OCI-LY1 (cell line): ENCODE measurements at regions not wholly inside any gene's neighbourhood (a gene's known extent, or its start where the extent isn't known, plus 50 kb on each side); places are given as distances from the start of the nearest gene placed in this dataset.

Source experiments
- H2AFZ ChIP-seq: fragments of 200-600 bp; sonication (generic), shearing (Covaris generic); 2 replicates; pipeline ENCODE4 v1.6.0; 2014; ENCODE audit warnings: antibody characterized with exemption, mild to moderate bottlenecking, low read length
- H3F3A ChIP-seq: fragments of 200-600 bp; sonication (generic), shearing (Covaris generic); 2 replicates; pipeline ENCODE4 v1.6.0; 2014; ENCODE audit warnings: mild to moderate bottlenecking, antibody characterized with exemption, low read length, moderate library complexity; ENCODE audit not compliant: insufficient read depth
- H3K27ac ChIP-seq: fragments of 200-600 bp; sonication (generic); 2 replicates; pipeline ENCODE4 v1.5.1; 2014; ENCODE audit warnings: low read length, mixed run types, mild to moderate bottlenecking, low read depth; ENCODE audit not compliant: poor library complexity, severe bottlenecking
- H3K27me3 ChIP-seq: fragments of 200-600 bp; sonication (generic); 2 replicates; pipeline ENCODE4 v1.6.0; 2014; ENCODE audit warnings: antibody characterized with exemption, mild to moderate bottlenecking, low read length, moderate library complexity; ENCODE audit not compliant: insufficient read depth
- H3K36me3 ChIP-seq: fragments of 200-600 bp; sonication (generic); 2 replicates; pipeline ENCODE4 v1.6.1; 2014; ENCODE audit warnings: mild to moderate bottlenecking, antibody characterized with exemption, low read length, moderate library complexity, mixed read lengths; ENCODE audit not compliant: insufficient read depth
- H3K4me1 ChIP-seq: fragments of 200-600 bp; sonication (generic); 2 replicates; pipeline ENCODE4 v1.5.1; 2014; ENCODE audit warnings: mild to moderate bottlenecking, low read length, moderate library complexity; ENCODE audit not compliant: insufficient read depth, severe bottlenecking
- H3K4me2 ChIP-seq: fragments of 200-600 bp; sonication (generic), shearing (Covaris generic); 2 replicates; pipeline ENCODE4 v1.6.1; 2014; ENCODE audit warnings: low read length
- H3K4me3 ChIP-seq: fragments of 200-600 bp; sonication (generic); 2 replicates; pipeline ENCODE4 v1.5.1; 2014; ENCODE audit warnings: low read length, low read depth, mild to moderate bottlenecking, mixed read lengths; ENCODE audit not compliant: poor library complexity, severe bottlenecking
- H3K79me2 ChIP-seq: fragments of 200-600 bp; shearing (Covaris generic); 2 replicates; pipeline ENCODE4 v1.6.1; 2016; ENCODE audit warnings: mixed run types, low read length, mixed read lengths; ENCODE audit not compliant: insufficient read depth
- H3K9ac ChIP-seq: fragments of 200-600 bp; sonication (generic), shearing (Covaris generic); 2 replicates; pipeline ENCODE4 v1.6.1; 2014; ENCODE audit warnings: mild to moderate bottlenecking, low read length, mixed read lengths
- H3K9me2 ChIP-seq: fragments of 200-600 bp; sonication (generic), shearing (Covaris generic); 2 replicates; pipeline ENCODE4 v1.6.1; 2014; ENCODE audit warnings: low read depth, mild to moderate bottlenecking, low read length, mixed read lengths
- H3K9me3 ChIP-seq: fragments of 200-600 bp; shearing (Covaris generic); 2 replicates; pipeline ENCODE4 v1.6.1; 2014; ENCODE audit warnings: low read length, mixed read lengths
- H4K20me1 ChIP-seq: fragments of 200-600 bp; sonication (generic), shearing (Covaris generic); 2 replicates; pipeline ENCODE4 v1.6.0; 2016; ENCODE audit warnings: mild to moderate bottlenecking, low read length; ENCODE audit not compliant: insufficient read depth
- CTCF ChIP-seq: fragments of 200-600 bp; sonication (generic), shearing (Covaris generic); IDR thresholded peaks from 2 replicates; pipeline ENCODE4 v1.5.1; 2017; ENCODE audit warnings: mild to moderate bottlenecking, antibody characterized with exemption, low read length, moderate library complexity, mixed read lengths
- EZH2 ChIP-seq: fragments of 200-600 bp; sonication (generic), shearing (Covaris generic); IDR thresholded peaks from 2 replicates; pipeline ENCODE4 v1.8.0; 2017; ENCODE audit warnings: borderline replicate concordance, mixed run types, mild to moderate bottlenecking, antibody characterized with exemption, low read length, moderate library complexity, mixed read lengths

GRCh38 chr19:29311191-29311790 lies 98.3 kb upstream of the UQCRFS1 start:
- Histone ChIP-seq H3K9ac (no peak overlapping the region), H3K27me3 (no peaks in the 10 kb centered on the region), H3K4me2 (no peak overlapping the region), H3K4me3 (no peak overlapping the region), H3K9me3 (no peaks in the 10 kb centered on the region), H3K36me3 (no peaks in the 10 kb centered on the region), H3K27ac (no peak overlapping the region), H3K9me2 (no peaks in the 10 kb centered on the region), H4K20me1 (no peaks in the 10 kb centered on the region), H3F3A (no peaks in the 10 kb centered on the region), H3K4me1 (no peaks in the 10 kb centered on the region), H2AFZ (no peak overlapping the region), H3K79me2 (no peaks in the 10 kb centered on the region)
- no peak for TF ChIP-seq CTCF
- TF ChIP-seq EZH2 = no peak

- H3K4me2 ChIP-seq = no peak overlapping the region
- H3K9me2 ChIP-seq = no peaks in the 10 kb centered on the region
- H3F3A ChIP-seq = no peaks in the 10 kb centered on the region
- no peak overlapping the region for H3K27ac ChIP-seq
- H3K36me3 ChIP-seq = no peaks in the 10 kb centered on the region
- no peaks in the 10 kb centered on the region for H3K9me3 ChIP-seq
- no peak overlapping the region for H3K9ac ChIP-seq
- H3K4me3 ChIP-seq = no peak overlapping the region
- no peaks in the 10 kb centered on the region for H3K4me1 ChIP-seq
- no peaks in the 10 kb centered on the region for H3K79me2 ChIP-seq
- H4K20me1 ChIP-seq = no peaks in the 10 kb centered on the region
- no peaks in the 10 kb centered on the region for H3K27me3 ChIP-seq
- no peak overlapping the region for H2AFZ ChIP-seq
- TF ChIP-seq CTCF (no peak), EZH2 (no peak)
Observed at GRCh38 chr19:29315556-29316190, 102.7 kb upstream of the UQCRFS1 start.

GRCh38 chr19:29318581-29318980 lies 105.6 kb upstream of the UQCRFS1 start:
- Histone ChIP-seq H2AFZ (no peak overlapping the region), H3K27me3 (no peaks in the 10 kb centered on the region), H3K4me3 (no peak overlapping the region), H3K4me1 (no peaks in the 10 kb centered on the region), H4K20me1 (no peaks in the 10 kb centered on the region), H3K27ac (no peak overlapping the region), H3K9ac (no peak overlapping the region), H3K79me2 (no peaks in the 10 kb centered on the region), H3F3A (no peaks in the 10 kb centered on the region), H3K4me2 (no peak overlapping the region), H3K9me3 (no peaks in the 10 kb centered on the region), H3K36me3 (no peaks in the 10 kb centered on the region), H3K9me2 (no peaks in the 10 kb centered on the region)
- TF ChIP-seq EZH2 = no peak
- no peak for TF ChIP-seq CTCF
